ENCODE measurements at regions not wholly inside any gene's neighbourhood (a gene's known extent, or its start where the extent isn't known, plus 50 kb on each side); places are given as distances from the start of the nearest gene placed in this dataset.

- no peak overlapping the region for H2AFZ ChIP-seq (ENCODE audit: low read depth, low read length, severe bottlenecking)
- H3K9ac ChIP-seq (ENCODE audit: low read length): no peak overlapping the region
- H3K79me2 ChIP-seq (ENCODE audit: insufficient read depth, low read length): no peaks in the 10 kb centered on the region
- H3F3A ChIP-seq (ENCODE audit: insufficient read depth): no peaks in the 10 kb centered on the region
- no peaks in the 10 kb centered on the region for H3K36me3 ChIP-seq (ENCODE audit: low read length)
- H3K9me3 ChIP-seq (ENCODE audit: insufficient read depth, low read length): no peaks in the 10 kb centered on the region
- H3K27ac ChIP-seq (ENCODE audit: low read depth, low read length): no peak overlapping the region
- H3K4me2 ChIP-seq (ENCODE audit: low read depth, low read length, poor library complexity, severe bottlenecking): no peak overlapping the region
- no peak overlapping the region for H3K4me3 ChIP-seq (ENCODE audit: insufficient read depth, low read length, poor library complexity, severe bottlenecking)
- H3K27me3 ChIP-seq (ENCODE audit: low read length): peaks cover 5% of the 10 kb centered on the region; the same call in 1 of the 2 replicates
- no peak for TF ChIP-seq EZH2phosphoT487 (conservative IDR thresholded peaks at IDR 0.05; ENCODE audit: low read length)
- TF ChIP-seq CTCF (IDR thresholded peaks at IDR 0.05; ENCODE audit: insufficient read depth, low read length, poor library complexity, severe bottlenecking): no peak
- H3K9me2 ChIP-seq (replicated peaks; ENCODE audit: insufficient read depth, low read length): no peaks in the 10 kb centered on the region
- no peaks in the 10 kb centered on the region for H4K20me1 ChIP-seq (ENCODE audit: low read depth, low read length)
These were observed 123.7 kb upstream of the SEC61G start for GRCh38 chr7:54882694-54883093.

GRCh38 chr7:54883576-54883975, 124.6 kb upstream of the SEC61G start:
- no peaks in the 10 kb centered on the region for H3F3A ChIP-seq (ENCODE audit: insufficient read depth)
- H3K27me3 ChIP-seq (ENCODE audit: low read length): peaks cover 5% of the 10 kb centered on the region; the same call in 1 of the 2 replicates
- H3K9ac ChIP-seq (ENCODE audit: low read length): no peak overlapping the region
- H3K9me3 ChIP-seq (ENCODE audit: insufficient read depth, low read length): no peaks in the 10 kb centered on the region
- no peak overlapping the region for H2AFZ ChIP-seq (ENCODE audit: low read depth, low read length, severe bottlenecking)
- H3K4me3 ChIP-seq (ENCODE audit: insufficient read depth, low read length, poor library complexity, severe bottlenecking): no peak overlapping the region
- H4K20me1 ChIP-seq (ENCODE audit: low read depth, low read length): no peaks in the 10 kb centered on the region
- H3K9me2 ChIP-seq (replicated peaks; ENCODE audit: insufficient read depth, low read length): no peaks in the 10 kb centered on the region
- H3K27ac ChIP-seq (ENCODE audit: low read depth, low read length): no peak overlapping the region
- H3K4me2 ChIP-seq (ENCODE audit: low read depth, low read length, poor library complexity, severe bottlenecking): no peak overlapping the region
- TF ChIP-seq EZH2phosphoT487 (conservative IDR thresholded peaks at IDR 0.05; ENCODE audit: low read length): no peak
- TF ChIP-seq CTCF (IDR thresholded peaks at IDR 0.05; ENCODE audit: insufficient read depth, low read length, poor library complexity, severe bottlenecking): no peak
- H3K79me2 ChIP-seq (ENCODE audit: insufficient read depth, low read length): no peaks in the 10 kb centered on the region
- no peaks in the 10 kb centered on the region for H3K36me3 ChIP-seq (ENCODE audit: low read length)

- Histone ChIP-seq H3K36me3 (ENCODE audit: low read length) (no peaks in the 10 kb centered on the region), H3K79me2 (ENCODE audit: insufficient read depth, low read length) (no peaks in the 10 kb centered on the region), H3K9me3 (ENCODE audit: insufficient read depth, low read length) (no peaks in the 10 kb centered on the region), H4K20me1 (ENCODE audit: low read depth, low read length) (no peaks in the 10 kb centered on the region), H2AFZ (ENCODE audit: low read depth, low read length, severe bottlenecking) (no peak overlapping the region), H3K9me2 (replicated peaks; ENCODE audit: insufficient read depth, low read length) (no peaks in the 10 kb centered on the region), H3K27ac (ENCODE audit: low read depth, low read length) (no peak overlapping the region), H3K4me3 (ENCODE audit: insufficient read depth, low read length, poor library complexity, severe bottlenecking) (no peak overlapping the region), H3K27me3 (ENCODE audit: low read length) (peaks cover 5% of the 10 kb centered on the region; the same call in 1 of the 2 replicates), H3K9ac (ENCODE audit: low read length) (no peak overlapping the region), H3F3A (ENCODE audit: insufficient read depth) (no peaks in the 10 kb centered on the region), H3K4me2 (ENCODE audit: low read depth, low read length, poor library complexity, severe bottlenecking) (no peak overlapping the region)
- TF ChIP-seq EZH2phosphoT487 (conservative IDR thresholded peaks at IDR 0.05; ENCODE audit: low read length) (no peak), CTCF (IDR thresholded peaks at IDR 0.05; ENCODE audit: insufficient read depth, low read length, poor library complexity, severe bottlenecking) (no peak)
These were observed 126.3 kb upstream of the SEC61G start for GRCh38 chr7:54885285-54885684.

All from SU-DHL-6 (cell line).